Activated naive CD4-positive, alpha-beta T cell treated with anti-CD3 and anti-CD28 coated beads, Interleukin-2, amount 50 U/mL, for 72 hours (primary cell): ENCODE measurements at regions not wholly inside any gene's neighbourhood (a gene's known extent, or its start where the extent isn't known, plus 50 kb on each side); places are given as distances from the start of the nearest gene placed in this dataset.
"Not testable (repeated sequence)": the region's sequence is repeated elsewhere in the genome, so short reads cannot be mapped to it uniquely, and the experiment has no call there.

Source experiments
- ATAC-seq, 2 donors: fragments of 150-1000 bp; cut with Tn5 transposase; 2 replicates each; pipeline ENCODE4 v1.10.0; 2021; ENCODE audit warnings: mild to moderate bottlenecking in 2 of 2, moderate library complexity in 2 of 2
- DNase-seq, 2 donors: peaks; one replicate each; pipeline ENCODE4 v3.0.0; 2021 to 2022; ENCODE audit warnings: low spot score in 2 of 2
- H3K27ac Mint-ChIP-seq, 2 donors: one replicate each; pipeline ENCODE4 v1.8.0; 2022; ENCODE audit warnings: mild to moderate bottlenecking in 2 of 2, mixed read lengths in 2 of 2
- H3K36me3 Mint-ChIP-seq, 2 donors: one replicate each; pipeline ENCODE4 v1.8.0; 2022; ENCODE audit warnings: mixed read lengths in 2 of 2
- H3K9me3 Mint-ChIP-seq, 2 donors: one replicate each; pipeline ENCODE4 v1.8.0; 2022; ENCODE audit warnings: mixed read lengths in 2 of 2

DNA sequence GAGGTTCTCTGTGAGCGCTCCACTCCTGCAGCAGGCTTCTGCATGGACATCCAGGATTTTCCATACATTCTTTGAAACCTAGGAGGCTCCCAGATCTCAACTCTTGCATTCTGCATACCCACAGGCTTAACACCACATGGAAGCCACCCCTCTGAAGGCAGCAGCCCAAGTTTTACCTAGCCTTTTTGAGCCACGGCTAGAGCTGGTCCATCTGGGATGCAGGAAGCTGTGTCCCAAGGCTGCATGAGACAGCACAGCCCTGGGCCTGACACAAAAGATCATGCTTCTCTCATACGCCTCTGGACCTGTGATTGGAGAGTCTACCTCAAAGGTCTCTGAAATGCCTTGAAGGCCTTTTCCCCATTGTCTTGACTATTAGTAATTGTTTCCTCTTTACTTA is 53.6 kb upstream of the RPRM start:
- Mint-ChIP-seq H3K27ac (no peak overlapping the region), H3K36me3 (no peaks in the 10 kb centered on the region), H3K9me3 (no peaks in the 10 kb centered on the region)
- ATAC-seq, result no peak
- no peak for DNase-seq

DNA sequence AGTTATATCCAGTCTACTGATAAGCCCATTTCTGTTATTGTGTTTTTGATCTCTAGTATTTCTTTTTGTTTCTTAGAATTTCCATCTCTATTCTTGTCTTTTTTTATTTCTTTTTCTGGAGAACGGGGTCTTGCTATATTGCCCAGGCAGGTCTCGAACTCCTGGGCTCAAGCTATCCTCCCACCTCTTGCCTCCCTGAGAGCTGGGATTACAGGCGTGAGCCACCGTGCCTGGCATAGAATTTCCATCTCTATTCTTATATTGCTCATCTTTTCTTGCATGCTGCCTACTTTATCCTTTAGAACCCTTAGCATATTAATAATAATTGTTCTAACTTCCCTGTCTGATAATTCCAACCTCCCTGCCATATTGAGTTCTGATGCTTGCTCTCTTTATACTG is 55.2 kb upstream of the RPRM start:
- H3K9me3 Mint-ChIP-seq, DNase-seq, H3K36me3 Mint-ChIP-seq, ATAC-seq, H3K27ac Mint-ChIP-seq: not testable (repeated sequence)

DNA sequence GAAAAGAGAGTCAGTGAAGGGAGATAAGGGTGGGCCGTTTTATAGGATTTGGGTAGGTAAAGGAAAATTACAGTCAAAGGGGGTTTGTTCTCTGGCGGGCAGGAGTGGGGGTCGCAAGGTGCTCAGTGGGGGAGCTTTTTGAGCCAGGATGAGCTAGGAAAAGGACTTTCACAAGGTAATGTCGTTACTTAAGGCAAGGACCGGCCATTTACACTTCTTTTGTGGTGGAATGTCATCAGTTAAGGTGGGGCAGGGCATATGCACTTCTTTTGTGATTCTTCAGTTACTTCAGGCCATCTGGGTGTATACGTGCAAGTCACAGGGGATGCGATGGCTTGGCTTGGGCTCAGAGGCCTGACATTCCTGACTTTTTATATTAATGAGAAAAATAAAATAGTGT is 56.0 kb upstream of the RPRM start:
- not testable (repeated sequence) for ATAC-seq, H3K27ac Mint-ChIP-seq

DNA sequence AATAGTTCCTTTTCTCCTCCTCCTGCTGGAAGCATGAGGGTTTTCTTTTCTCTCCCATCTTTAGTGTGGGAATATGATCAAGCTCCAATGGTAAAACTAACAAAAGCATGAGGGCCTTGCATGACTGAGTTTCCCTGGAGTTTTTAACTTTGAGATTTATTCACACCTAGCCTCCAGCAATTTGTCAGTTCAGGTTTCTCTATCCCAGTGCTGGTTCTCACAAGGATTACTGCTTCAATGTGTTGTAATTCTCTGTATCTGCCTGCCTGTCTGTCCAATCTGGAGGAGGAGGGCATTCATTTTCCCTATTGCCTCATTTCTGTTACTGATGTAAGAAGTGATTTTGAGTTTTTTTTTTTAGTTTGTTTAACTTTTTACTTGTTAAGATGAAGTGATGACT is 57.6 kb upstream of the RPRM start:
- peaks cover 0 to 6% of the 10 kb centered on the region in 2 donors for H3K36me3 Mint-ChIP-seq
- peaks cover 6 to 12% of the 10 kb centered on the region in 2 donors for H3K9me3 Mint-ChIP-seq
- ATAC-seq, result no peak
- no peak for DNase-seq
- no peak overlapping the region for H3K27ac Mint-ChIP-seq

More for the DNA sequence above, 56.0 kb upstream of the RPRM start:
- not testable (repeated sequence) for H3K36me3 Mint-ChIP-seq, DNase-seq, H3K9me3 Mint-ChIP-seq

DNA sequence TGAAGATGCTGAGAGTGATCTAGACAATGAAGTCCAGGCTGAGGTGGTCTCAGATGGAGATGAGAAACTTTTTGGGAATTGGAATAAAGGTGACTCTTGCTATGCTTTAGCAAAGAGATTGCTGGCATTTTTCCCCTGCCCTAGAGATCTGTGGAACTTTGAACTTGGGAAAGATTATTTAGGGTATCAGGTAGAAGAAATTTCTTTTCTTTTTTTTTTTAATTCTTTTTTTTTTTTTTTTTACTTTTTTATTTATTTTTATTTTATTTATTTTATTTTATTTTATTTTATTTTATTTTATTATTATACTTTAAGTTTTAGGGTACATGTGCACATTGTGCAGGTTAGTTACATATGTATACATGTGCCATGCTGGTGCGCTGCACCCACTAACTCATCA is 59.5 kb upstream of the RPRM start:
- peaks cover 11 to 17% of the 10 kb centered on the region in 2 donors for H3K9me3 Mint-ChIP-seq
- not testable (repeated sequence) for DNase-seq

DNA sequence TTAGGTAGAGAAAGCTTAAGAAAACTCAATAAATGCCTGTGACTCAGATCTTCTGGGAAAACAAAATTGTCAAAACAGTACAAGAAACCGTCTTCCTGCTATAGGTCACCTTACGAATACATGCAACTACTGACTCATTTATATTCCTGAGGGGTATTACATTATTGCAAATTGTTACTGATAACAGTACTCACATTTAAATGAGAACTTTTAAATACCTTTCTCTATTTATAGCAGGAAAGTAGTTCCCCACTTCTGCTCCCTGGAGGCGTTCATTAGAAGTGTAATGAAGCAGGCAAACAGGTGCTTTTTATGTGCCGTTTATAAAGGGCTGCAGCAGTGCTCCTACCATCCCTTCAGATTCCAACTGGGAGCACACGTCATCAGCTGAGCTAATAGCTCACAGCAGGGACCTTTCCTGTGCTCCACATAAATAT is 65.1 kb upstream of the RPRM start:
- Mint-ChIP-seq H3K9me3 (peaks cover 11% of the 10 kb centered on the region in 2 donors), H3K27ac (no peak overlapping the region), H3K36me3 (peaks cover 0 to 13% of the 10 kb centered on the region in 2 donors)
- DNase-seq (no peak), ATAC-seq (peak; percentile 20 to 96)

More for the DNA sequence above, 59.5 kb upstream of the RPRM start:
- not testable (repeated sequence) for ATAC-seq, H3K27ac Mint-ChIP-seq
- H3K36me3 Mint-ChIP-seq, result peaks cover 0 to 13% of the 10 kb centered on the region in 2 donors

DNA sequence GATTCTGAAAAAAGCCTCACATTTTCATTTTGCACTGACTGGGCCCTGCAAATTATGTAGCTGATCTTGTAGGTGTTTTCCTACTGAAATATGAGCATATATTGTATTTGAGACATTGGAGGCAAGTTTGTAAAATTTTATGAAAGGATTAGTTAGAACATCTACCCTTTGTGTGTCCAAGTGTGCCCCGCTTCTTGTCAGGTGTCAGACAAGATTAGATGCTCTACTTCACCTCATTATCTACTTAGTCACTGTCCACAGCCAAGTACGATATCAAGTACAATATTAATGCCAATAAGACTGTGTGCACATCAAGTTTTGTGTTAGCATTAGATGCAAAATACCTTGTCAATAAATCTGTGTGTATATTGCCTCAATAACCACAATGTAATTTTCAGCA is 67.8 kb upstream of the RPRM start:
- H3K36me3 Mint-ChIP-seq, result peaks cover 0 to 5% of the 10 kb centered on the region in 2 donors
- H3K27ac Mint-ChIP-seq, result no peak overlapping the region
- H3K9me3 Mint-ChIP-seq, result peaks cover 3% of the 10 kb centered on the region in 2 donors
- DNase-seq, result no peak
- no peak for ATAC-seq

DNA sequence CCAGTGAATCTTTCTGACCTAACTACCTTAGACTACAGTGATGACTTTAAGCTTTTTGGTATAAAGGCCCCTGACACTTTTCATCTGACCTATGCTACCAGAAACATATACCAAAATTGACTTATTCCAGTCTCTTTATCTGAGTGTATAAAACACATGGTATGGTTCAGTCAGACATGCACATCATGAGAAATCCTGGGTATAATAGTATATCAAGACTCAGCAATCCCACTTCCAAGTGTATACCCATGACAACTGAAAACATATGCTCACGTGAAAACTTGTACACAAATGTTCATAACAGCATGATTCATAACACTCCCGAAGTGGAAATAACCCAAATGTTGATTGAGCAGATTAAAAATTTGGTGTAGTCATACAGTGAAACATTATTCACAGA is 70.0 kb upstream of the RPRM start:
- no peaks in the 10 kb centered on the region for H3K9me3 Mint-ChIP-seq
- H3K36me3 Mint-ChIP-seq, result no peaks in the 10 kb centered on the region
- no peak overlapping the region for H3K27ac Mint-ChIP-seq

DNA sequence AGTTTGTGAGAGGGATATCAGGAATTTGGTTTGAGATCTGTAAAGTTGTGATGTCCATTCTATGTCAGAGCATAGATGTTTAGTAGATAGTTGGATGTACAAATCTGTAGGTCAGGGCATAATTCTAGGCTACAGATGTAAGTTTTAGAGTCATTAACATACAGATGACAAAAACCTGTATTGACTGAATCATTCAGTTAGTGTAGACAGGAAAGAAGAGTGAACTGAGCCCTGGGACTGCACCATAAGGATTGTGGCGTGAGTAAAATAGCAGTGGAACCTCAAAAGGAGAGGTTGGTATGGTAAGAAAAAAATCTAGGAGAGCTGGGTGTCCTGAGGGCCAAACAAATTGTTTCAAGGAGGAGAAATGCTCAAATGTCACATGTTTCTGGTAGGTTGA is 73.1 kb upstream of the RPRM start:
- DNase-seq (no peak), ATAC-seq (peak in 1 of 2 donors; percentile 65)
- no peaks in the 10 kb centered on the region for H3K9me3 Mint-ChIP-seq
- no peak overlapping the region for H3K27ac Mint-ChIP-seq
- no peaks in the 10 kb centered on the region for H3K36me3 Mint-ChIP-seq

More for the DNA sequence above, 70.0 kb upstream of the RPRM start:
- peak in 1 of 2 donors; percentile 65 for ATAC-seq
- DNase-seq, result no peak

DNA sequence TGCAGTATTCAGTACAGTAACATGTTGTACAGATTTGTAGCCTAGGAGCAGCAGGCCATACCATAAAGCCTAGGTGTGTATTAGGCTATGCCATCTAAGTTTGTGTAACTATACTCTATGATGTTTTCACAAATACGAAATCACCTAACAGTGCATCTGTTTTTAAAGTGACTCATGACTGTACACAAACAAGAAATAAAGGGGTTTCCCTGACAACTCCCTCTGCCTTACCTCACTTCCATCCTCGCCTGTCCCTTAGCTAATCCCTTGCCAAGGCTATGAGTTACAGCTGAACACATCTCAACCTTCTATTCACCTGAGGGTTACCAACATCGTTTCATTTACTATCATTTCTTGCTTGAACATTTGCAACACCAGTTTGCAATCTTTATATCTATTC is 78.6 kb upstream of the RPRM start:
- H3K36me3 Mint-ChIP-seq, result no peaks in the 10 kb centered on the region
- DNase-seq (no peak), ATAC-seq (no peak)
- H3K9me3 Mint-ChIP-seq, result no peaks in the 10 kb centered on the region
- no peak overlapping the region for H3K27ac Mint-ChIP-seq

DNA sequence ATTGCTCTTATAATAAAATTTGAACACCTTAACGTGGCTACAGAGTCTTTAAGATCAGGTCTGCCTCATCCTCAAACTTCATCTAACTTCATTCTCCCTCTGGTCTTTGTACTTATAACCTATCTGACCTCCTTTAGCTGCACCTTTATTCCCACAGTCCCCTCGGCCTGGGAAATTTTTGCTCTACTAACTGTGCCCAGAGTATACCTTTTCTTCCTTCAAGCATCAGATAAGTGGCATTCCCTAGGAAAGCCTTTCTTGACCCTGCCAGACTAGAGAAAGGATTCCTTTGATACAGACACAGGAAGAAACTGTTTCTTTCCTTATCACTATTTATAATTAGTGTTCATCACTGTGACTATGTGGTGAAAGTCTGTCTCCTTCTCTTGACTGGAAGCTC is 79.2 kb upstream of the RPRM start:
- no peaks in the 10 kb centered on the region for H3K36me3 Mint-ChIP-seq
- no peak for DNase-seq
- no peaks in the 10 kb centered on the region for H3K9me3 Mint-ChIP-seq
- no peak overlapping the region for H3K27ac Mint-ChIP-seq
- no peak for ATAC-seq

DNA sequence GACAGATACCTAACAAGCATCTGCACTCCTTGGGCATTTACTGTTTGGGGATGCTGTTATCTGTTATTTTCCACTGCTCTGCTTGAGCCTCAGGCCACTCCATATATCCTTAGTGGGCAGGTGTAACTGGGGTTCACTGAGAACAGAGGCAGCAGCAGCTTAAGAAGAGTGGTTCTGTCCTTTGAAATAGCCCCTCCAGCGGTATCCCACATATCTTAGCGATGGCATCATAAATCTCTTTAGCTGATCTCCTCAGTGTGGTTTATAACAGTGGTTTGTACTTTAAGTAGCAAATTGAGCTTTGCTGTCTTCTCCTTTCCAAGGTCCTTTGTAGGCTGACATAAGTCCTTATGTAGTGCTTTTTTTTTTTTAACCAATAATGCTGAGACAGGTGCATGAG is 79.7 kb upstream of the RPRM start:
- no peak for ATAC-seq
- H3K27ac Mint-ChIP-seq, result no peak overlapping the region

DNA sequence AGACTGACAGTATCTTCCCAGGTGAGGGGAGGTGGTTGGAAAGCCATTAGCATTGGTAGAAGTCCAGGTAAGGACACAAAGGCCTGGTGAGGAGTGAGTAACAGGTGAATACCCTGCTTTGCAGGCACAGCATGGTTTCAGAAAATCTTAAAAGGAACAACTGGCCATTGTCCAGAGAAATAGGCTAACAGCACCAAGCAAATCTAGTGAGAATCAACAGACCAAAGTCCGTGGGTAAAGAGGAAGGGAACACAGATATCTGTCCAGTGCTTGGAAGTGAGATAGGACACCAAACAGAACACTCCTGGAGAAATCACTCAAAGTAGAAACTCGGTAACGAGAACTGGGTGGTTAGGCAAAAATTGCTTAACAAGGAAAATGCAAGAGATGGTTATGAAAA is 88.8 kb upstream of the RPRM start:
- ATAC-seq, result no peak
- Mint-ChIP-seq H3K9me3 (no peaks in the 10 kb centered on the region), H3K36me3 (no peaks in the 10 kb centered on the region), H3K27ac (no peak overlapping the region)
- DNase-seq, result no peak

More for the DNA sequence above, 79.7 kb upstream of the RPRM start:
- Mint-ChIP-seq H3K9me3 (no peaks in the 10 kb centered on the region), H3K36me3 (no peaks in the 10 kb centered on the region)
- no peak for DNase-seq

DNA sequence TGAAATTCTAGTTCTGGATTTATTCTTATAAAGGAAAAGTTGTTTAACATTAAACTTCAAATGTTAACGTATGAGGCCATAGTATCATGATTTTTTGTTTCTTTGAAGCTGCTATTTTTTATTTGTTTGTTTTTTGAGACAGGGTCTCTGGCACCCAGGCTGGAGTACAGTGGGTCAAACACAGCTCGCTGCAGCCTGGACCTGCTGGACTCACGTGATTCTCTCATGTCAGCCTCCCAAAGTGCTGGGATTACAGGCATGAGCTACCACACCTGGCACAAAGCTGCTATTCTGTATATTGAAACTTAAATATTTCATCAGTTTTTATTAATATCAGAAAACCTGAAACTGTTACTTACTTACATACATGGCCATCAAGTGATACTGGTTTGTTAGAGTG is 89.5 kb upstream of the RPRM start:
- Mint-ChIP-seq H3K27ac (no peak overlapping the region), H3K9me3 (peaks cover 0 to under 1% of the 10 kb centered on the region in 2 donors), H3K36me3 (no peaks in the 10 kb centered on the region)
- no peak for ATAC-seq
- DNase-seq, result no peak

DNA sequence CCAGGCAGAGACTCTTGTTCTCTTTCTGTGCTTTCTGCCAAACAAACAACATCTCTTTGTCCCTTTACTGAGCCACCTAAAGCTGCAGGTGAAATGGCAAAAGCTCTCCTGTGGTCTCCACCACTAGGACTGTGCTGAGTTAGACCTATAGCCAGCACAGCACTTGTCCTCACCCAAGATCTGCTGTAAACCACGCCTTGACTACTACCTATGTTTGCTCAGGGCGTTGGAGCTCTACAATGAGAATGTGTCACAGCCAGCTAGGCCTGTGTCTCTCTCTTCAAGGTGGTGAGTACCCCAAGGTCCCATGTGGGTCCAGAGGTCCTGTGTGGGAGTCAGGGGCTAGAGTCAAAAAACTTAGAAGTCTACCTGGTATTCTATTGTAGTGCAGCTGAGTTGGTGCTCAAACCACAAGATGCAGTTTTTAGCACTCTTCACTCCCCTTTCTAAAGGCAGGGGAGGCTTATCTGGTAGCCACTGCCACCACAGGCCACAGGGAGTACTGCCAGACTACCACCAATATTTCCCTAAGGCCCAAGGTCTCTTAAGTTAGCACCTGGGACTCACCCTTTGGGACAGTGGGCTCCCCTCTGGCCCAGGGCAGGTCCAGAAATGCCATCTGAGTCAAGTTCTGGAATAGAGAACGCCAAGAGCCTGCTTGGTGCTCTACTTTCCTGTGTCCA is 96.8 kb upstream of the RPRM start:
- H3K27ac Mint-ChIP-seq, result no peak overlapping the region
- peaks cover 0 to 7% of the 10 kb centered on the region in 2 donors for H3K9me3 Mint-ChIP-seq
- DNase-seq, result no peak
- ATAC-seq, result no peak
- no peaks in the 10 kb centered on the region for H3K36me3 Mint-ChIP-seq

DNA sequence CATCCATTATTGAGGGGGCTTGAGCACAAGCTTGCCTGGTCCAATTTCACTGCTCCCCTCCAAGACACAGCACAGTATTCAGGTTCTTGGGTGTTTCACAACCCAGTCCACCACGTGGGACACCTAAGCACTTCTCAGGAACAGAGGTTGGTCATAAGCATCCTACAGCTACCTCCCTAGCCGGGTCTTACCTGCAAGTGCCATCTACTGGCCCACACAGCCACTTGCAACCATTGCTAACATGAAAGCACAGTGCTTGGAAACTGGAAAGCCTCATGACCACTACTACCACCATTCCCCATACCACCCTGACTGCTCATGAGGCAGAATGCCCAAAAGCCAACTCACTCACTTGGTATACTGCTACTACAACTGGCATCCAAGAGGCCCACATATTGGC is 105.7 kb upstream of the RPRM start:
- DNase-seq (peak in 1 of 2 donors; percentile 40), ATAC-seq (no peak)
- Mint-ChIP-seq H3K27ac (no peak overlapping the region), H3K9me3 (peaks cover 17 to 34% of the 10 kb centered on the region in 2 donors), H3K36me3 (peaks cover 0 to 4% of the 10 kb centered on the region in 2 donors)

DNA sequence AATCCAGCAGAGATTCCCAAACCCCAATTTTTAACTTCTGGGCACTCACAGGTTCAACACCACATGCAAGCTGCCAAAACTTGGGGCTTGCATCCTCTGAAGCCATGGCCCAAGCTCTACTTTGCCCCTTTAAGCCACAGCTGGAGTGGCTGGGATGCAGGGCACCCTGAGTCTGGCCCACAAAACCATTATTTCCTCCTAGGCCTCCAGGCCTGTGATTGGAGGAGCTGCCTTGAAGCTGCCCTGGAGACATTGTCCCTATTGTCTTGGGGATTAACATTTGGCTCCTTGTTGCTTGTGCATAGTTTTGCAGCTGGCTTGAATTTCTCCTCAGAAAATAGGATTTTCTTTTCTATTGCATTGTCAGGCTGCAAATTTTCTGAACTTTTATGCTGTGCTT is 109.8 kb upstream of the RPRM start:
- Mint-ChIP-seq H3K27ac (no peak overlapping the region), H3K36me3 (peaks cover 0 to 4% of the 10 kb centered on the region in 2 donors), H3K9me3 (peaks cover 23 to 41% of the 10 kb centered on the region in 2 donors)
- DNase-seq (no peak), ATAC-seq (no peak)

DNA sequence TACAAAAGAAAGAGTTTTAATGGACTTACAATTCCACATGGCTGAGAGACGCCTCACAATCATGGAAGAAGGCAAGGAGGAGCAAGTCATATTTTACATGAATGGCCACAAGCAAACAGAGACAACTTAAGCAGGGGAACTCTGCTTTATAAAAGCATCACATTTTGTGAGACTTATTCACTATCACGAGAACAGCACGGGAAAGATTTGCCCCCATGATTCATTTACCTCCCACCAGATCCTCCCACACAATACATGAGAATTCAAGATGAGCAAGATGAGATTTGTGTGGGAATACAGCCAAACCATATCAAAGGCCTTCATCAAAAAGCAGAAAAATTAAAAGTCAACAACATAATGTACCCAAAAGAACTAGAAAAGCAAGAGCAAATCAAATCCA is 111.0 kb upstream of the RPRM start:
- H3K9me3 Mint-ChIP-seq, result peaks cover 23 to 44% of the 10 kb centered on the region in 2 donors
- no peak overlapping the region for H3K27ac Mint-ChIP-seq
- DNase-seq (no peak), ATAC-seq (no peak)
- peaks cover 0 to 4% of the 10 kb centered on the region in 2 donors for H3K36me3 Mint-ChIP-seq
